SK-N-SH (cell line): ENCODE measurements at regions not wholly inside any gene's neighbourhood (a gene's known extent, or its start where the extent isn't known, plus 50 kb on each side); places are given as distances from the start of the nearest gene placed in this dataset.

ENCODE experiments used
- CTCF ChIA-PET: fragments of 300-600, 350-600 bp; formaldehyde crosslinking; extraction: SDS; loops from one replicate; lab custom pipeline; 2021; lab: Yijun Ruan, JAX
- POLR2A ChIA-PET: fragments of 350-600 bp; sonication (Branson Sonifier 250); formaldehyde crosslinking; extraction: SDS; loops from one replicate; lab custom pipeline; 2020; ENCODE audit warnings: antibody characterized with exemption, inconsistent platforms; lab: Yijun Ruan, JAX
- DNase-seq: peaks from one replicate; pipeline ENCODE4 v3.0.0; 2012
- H2AFZ ChIP-seq: fragments of 200-600 bp; sonication (generic); 2 replicates; pipeline ENCODE4 v1.8.1; 2016; ENCODE audit warnings: antibody characterized with exemption, mild to moderate bottlenecking, low read depth
- H3F3A ChIP-seq: fragments of 200-600 bp; sonication (generic); replicated peaks from 2 replicates; pipeline ENCODE3; 2016; ENCODE audit warnings: antibody characterized with exemption, mild to moderate bottlenecking; ENCODE audit not compliant: insufficient read depth
- H3K27ac ChIP-seq, 2 experiments: fragments of 200-500 bp in 1 of 2; fragments of 200-600 bp in 1 of 2; sonication (Bioruptor generic) in 1 of 2; sonication (generic), shearing (Covaris generic) in 1 of 2; 2 replicates each; pipeline versions ENCODE4 v1.5.1 to v1.6.1; 2014 to 2016; ENCODE audit warnings: low read depth in 2 of 2, inconsistent platforms in 1 of 2, low read length in 1 of 2, mild to moderate bottlenecking in 1 of 2, mixed read lengths in 1 of 2
- H3K27me3 ChIP-seq: fragments of 200-600 bp; sonication (generic), shearing (Covaris generic); 2 replicates; pipeline ENCODE4 v1.6.1; 2016; ENCODE audit warnings: mixed run types; ENCODE audit not compliant: insufficient read depth
- H3K36me3 ChIP-seq, 2 experiments: fragments of 200-500 bp in 1 of 2; fragments of 200-600 bp in 1 of 2; sonication (Bioruptor generic) in 1 of 2; sonication (generic) in 1 of 2; replicated peaks in 1 of 2; 2 replicates each; pipeline versions ENCODE3 to v1.5.1; 2014 to 2016; ENCODE audit warnings: low read length in 1 of 2, mild to moderate bottlenecking in 1 of 2; ENCODE audit not compliant: insufficient read depth in 2 of 2, control insufficient read depth in 1 of 2
- H3K4me1 ChIP-seq, 2 experiments: fragments of 200-500 bp in 1 of 2; fragments of 200-600 bp in 1 of 2; sonication (Bioruptor generic) in 1 of 2; sonication (generic), shearing (Covaris generic) in 1 of 2; 2 replicates each; pipeline versions ENCODE4 v1.5.1 to v1.6.1; 2014 to 2016; ENCODE audit warnings: low read depth in 1 of 2, low read length in 1 of 2, mixed run types in 1 of 2; ENCODE audit not compliant: insufficient read depth in 2 of 2, control insufficient read depth in 1 of 2
- H3K4me2 ChIP-seq: fragments of 200-600 bp; sonication (generic), shearing (Covaris generic); 2 replicates; pipeline ENCODE4 v1.6.1; 2017; ENCODE audit warnings: mixed run types
- H3K4me3 ChIP-seq, 2 experiments: fragments of 200-500 bp in 1 of 2; fragments of 200-600 bp in 1 of 2; sonication (Bioruptor generic) in 1 of 2; sonication (generic), shearing (Covaris generic) in 1 of 2; 2 replicates each; pipeline versions ENCODE4 v1.5.1 to v1.8.1; 2014 to 2016; ENCODE audit warnings: low read depth in 2 of 2, inconsistent platforms in 1 of 2, low read length in 1 of 2, mild to moderate bottlenecking in 1 of 2, mixed read lengths in 1 of 2, moderate library complexity in 1 of 2
- H3K79me2 ChIP-seq: fragments of 200-600 bp; sonication (generic); 2 replicates; pipeline ENCODE4 v1.8.1; 2017; ENCODE audit warnings: mild to moderate bottlenecking; ENCODE audit not compliant: insufficient read depth
- H3K9ac ChIP-seq: fragments of 200-600 bp; sonication (generic); 2 replicates; pipeline ENCODE4 v1.6.1; 2017; ENCODE audit warnings: mixed run types
- H3K9me2 ChIP-seq: fragments of 200-600 bp; sonication (generic); 2 replicates; pipeline ENCODE4 v1.6.1; 2017; ENCODE audit warnings: mixed run types
- H3K9me3 ChIP-seq: fragments of 200-600 bp; sonication (generic); 2 replicates; pipeline ENCODE4 v1.6.1; 2017; ENCODE audit warnings: mixed run types, mild to moderate bottlenecking, moderate library complexity
- H4K20me1 ChIP-seq: fragments of 200-600 bp; sonication (generic); 2 replicates; pipeline ENCODE4 v1.6.1; 2017; ENCODE audit warnings: mild to moderate bottlenecking, mixed run types; ENCODE audit not compliant: insufficient read depth
- CTCF ChIP-seq: fragments of 200-600 bp; sonication (generic); IDR thresholded peaks from 2 replicates; pipeline ENCODE4 v1.6.1; 2017; ENCODE audit warnings: antibody characterized with exemption, mild to moderate bottlenecking, moderate library complexity
- EP300 ChIP-seq, 2 experiments: IDR thresholded peaks; 2 replicates each; pipeline versions ENCODE4 v1.4.0 to v1.6.1; 2012; ENCODE audit warnings: borderline replicate concordance in 1 of 2, low read depth in 1 of 2, low read length in 1 of 2
- EZH2phosphoT487 ChIP-seq: fragments of 200-600 bp; sonication (generic); IDR thresholded peaks from 2 replicates; pipeline ENCODE4 v1.6.1; 2017; ENCODE audit warnings: low read depth, mixed run types, mild to moderate bottlenecking, antibody characterized with exemption, moderate library complexity, borderline replicate concordance
- FOSL2 ChIP-seq: IDR thresholded peaks from 2 replicates; pipeline ENCODE4 v1.4.0; 2012; ENCODE audit warnings: low read depth, mild to moderate bottlenecking, moderate library complexity, borderline replicate concordance
- FOXM1 ChIP-seq: IDR thresholded peaks from 2 replicates; pipeline ENCODE4 v1.4.0; 2012; ENCODE audit warnings: low read depth, mild to moderate bottlenecking
- GATA2 ChIP-seq: sonication (generic); formaldehyde crosslinking; IDR thresholded peaks from 2 replicates; pipeline ENCODE4 v1.5.0; 2020; ENCODE audit warnings: mild to moderate bottlenecking, missing genetic modification reagents
- JUND ChIP-seq: IDR thresholded peaks from 2 replicates; pipeline ENCODE4 v1.4.0; 2012
- MXI1 ChIP-seq: IDR thresholded peaks from 2 replicates; pipeline ENCODE4 v1.6.1; 2012; ENCODE audit warnings: mild to moderate bottlenecking, low read depth, low read length, improper control_type of control experiment
- PBX3 ChIP-seq: IDR thresholded peaks from 2 replicates; pipeline ENCODE4; 2012
- SIN3A ChIP-seq: IDR thresholded peaks from 2 replicates; pipeline ENCODE4 v1.6.1; 2012; ENCODE audit warnings: low read depth, mild to moderate bottlenecking, low read length, moderate library complexity, borderline replicate concordance
- SMC3 ChIP-seq: IDR thresholded peaks from 2 replicates; pipeline ENCODE4 v1.6.1; 2012; ENCODE audit warnings: low read depth, low read length, improper control_type of control experiment
- USF1 ChIP-seq: IDR thresholded peaks from 2 replicates; pipeline ENCODE4 v1.4.0; 2012; ENCODE audit warnings: low read depth, borderline replicate concordance
- USF2 ChIP-seq: fragments of 150-350 bp; IDR thresholded peaks from 2 replicates; pipeline ENCODE4 v1.6.1; 2017; ENCODE audit warnings: antibody characterized with exemption, low read length, low read depth, borderline replicate concordance
- WGBS: methylation state at CpG from one replicate; pipeline ENCODE4 v1.1.6; 2017; ENCODE audit warnings: low lambda C conversion rate; 5-methylcytosine and 5-hydroxymethylcytosine counted together

GRCh38 chr5:36452424-36453006, 150.8 kb upstream of the RANBP3L start:
- Histone ChIP-seq H4K20me1 (no peaks in the 10 kb centered on the region), H3K4me3 (no peak overlapping the region), H3K9ac (no peak overlapping the region), H3K79me2 (no peaks in the 10 kb centered on the region), H3K36me3 (no peaks in the 10 kb centered on the region), H3K4me2 (no peak overlapping the region), H3K4me1 (no peaks in the 10 kb centered on the region), H3K27me3 (peaks cover 37% of the 10 kb centered on the region; the same call in 1 of the 2 replicates), H3K9me2 (no peaks in the 10 kb centered on the region), H3K9me3 (no peaks in the 10 kb centered on the region), H3K27ac (no peak overlapping the region), H3F3A (no peaks in the 10 kb centered on the region), H2AFZ (no peak overlapping the region)
- 5% methylated on average over 4 of the region's 4 CpGs for WGBS
- POLR2A ChIA-PET, result no interaction called here
- TF ChIP-seq SIN3A (no peak), EZH2phosphoT487 (no peak), USF2 (no peak), FOXM1 (no peak), JUND (no peak), FOSL2 (no peak), USF1 (no peak), SMC3 (no peak), PBX3 (no peak), EP300 (IDR thresholded peaks at IDR 0.05; ENCODE audit: borderline replicate concordance in 1 of 2, low read depth in 1 of 2, low read length in 1 of 2) (no peak), MXI1 (no peak), CTCF (no peak), GATA2 (no peak)
- no peak for DNase-seq
- CTCF ChIA-PET, result no interaction called here
